Left lung (tissue), 4 donors: ENCODE measurements at regions not wholly inside any gene's neighbourhood (a gene's known extent, or its start where the extent isn't known, plus 50 kb on each side); places are given as distances from the start of the nearest gene placed in this dataset.
A peak's percentile ranks its signal among the peaks of the same experiment; 100 is the strongest.

Experiments
- ATAC-seq: fragments of 200-7000 bp; cut with Tn5 transposase; one replicate; pipeline ENCODE4 v1.9.1; 2020; ENCODE audit warnings: moderate library complexity
- DNase-seq, 4 donors: peaks; one replicate each; pipeline ENCODE4 v3.0.0-alpha.2; 2013 to 2020
- H3K27ac ChIP-seq, 2 donors: fragments of 200-600 bp; sonication (generic) in 1 of 2; one replicate each; pipeline versions ENCODE4 v1.5.0 to v1.8.0; 2020 to 2021
- H3K27me3 ChIP-seq, 2 donors: fragments of 200-600 bp; sonication (generic) in 1 of 2; one replicate each; pipeline versions ENCODE4 v1.5.0 to v1.8.0; 2020 to 2021
- H3K36me3 ChIP-seq, 2 donors: fragments of 200-600 bp; sonication (generic) in 1 of 2; one replicate each; pipeline versions ENCODE4 v1.5.0 to v1.8.0; 2020 to 2021
- H3K4me1 ChIP-seq, 2 donors: fragments of 200-600 bp; one replicate each; pipeline ENCODE4 v1.8.0; 2021
- H3K4me3 ChIP-seq, 2 donors: fragments of 200-600 bp; sonication (generic) in 1 of 2; one replicate each; pipeline versions ENCODE4 v1.5.0 to v1.8.0; 2020 to 2021; ENCODE audit warnings: mild to moderate bottlenecking in 1 of 2
- H3K9me3 ChIP-seq, 2 donors: fragments of 200-600 bp; sonication (generic) in 1 of 2; one replicate each; pipeline versions ENCODE4 v1.5.0 to v1.8.0; 2020 to 2021
- CTCF ChIP-seq, 2 donors: fragments of 200-600 bp; sonication (generic) in 1 of 2; IDR thresholded peaks; one replicate each; pipeline versions ENCODE4 v1.5.0 to v1.8.0; 2021; ENCODE audit warnings: antibody characterized with exemption in 2 of 2
- intact Hi-C, 2 donors: fragments of 100-400 bp; cut with DNase I; formaldehyde crosslinking; loops; one replicate each; pipeline versions ENCODE4 v1.11.2 to v1.14.2; 2022
- donor health status: DM: no; HTN: yes; CAD: no.
- donor health status: DM: no; HTN: no; CAD: no.

GRCh38 chr1:88088481-88088880, 595.6 kb upstream of the PKN2 start:
- TF ChIP-seq CTCF (IDR thresholded peaks at IDR 0.05) = no peak
- ATAC-seq (no peak), DNase-seq (no peak)
- no peaks in the 10 kb centered on the region for H3K4me1 ChIP-seq
- intact Hi-C loops = no loop called here
- peaks cover 0 to 26% of the 10 kb centered on the region in 2 donors for H3K9me3 ChIP-seq
- no peaks in the 10 kb centered on the region for H3K36me3 ChIP-seq
- no peaks in the 10 kb centered on the region for H3K27me3 ChIP-seq
- no peak overlapping the region for H3K27ac ChIP-seq
- H3K4me3 ChIP-seq = no peak overlapping the region

- DNase-seq (no peak), ATAC-seq (no peak)
- Histone ChIP-seq H3K36me3 (no peaks in the 10 kb centered on the region), H3K9me3 (peaks cover 0 to 18% of the 10 kb centered on the region in 2 donors), H3K4me1 (no peaks in the 10 kb centered on the region), H3K27me3 (no peaks in the 10 kb centered on the region), H3K4me3 (no peak overlapping the region), H3K27ac (no peak overlapping the region)
- intact Hi-C loops = no loop called here
- TF ChIP-seq CTCF (IDR thresholded peaks at IDR 0.05) = no peak
Observed at GRCh38 chr1:88089961-88090360, 594.1 kb upstream of the PKN2 start.

GRCh38 chr1:88098881-88099280, 585.2 kb upstream of the PKN2 start:
- no peak for ATAC-seq
- intact Hi-C loops = no loop called here

GRCh38 chr1:88101041-88101440, 583.0 kb upstream of the PKN2 start:
- Histone ChIP-seq H3K36me3 (no peaks in the 10 kb centered on the region), H3K9me3 (no peaks in the 10 kb centered on the region), H3K27ac (no peak overlapping the region), H3K4me3 (no peak overlapping the region), H3K4me1 (no peaks in the 10 kb centered on the region), H3K27me3 (no peaks in the 10 kb centered on the region)
- DNase-seq = no peak
- intact Hi-C loops = no loop called here
- no peak for TF ChIP-seq CTCF (IDR thresholded peaks at IDR 0.05)
- ATAC-seq = no peak

More at GRCh38 chr1:88098881-88099280, 585.2 kb upstream of the PKN2 start:
- Histone ChIP-seq H3K36me3 (no peaks in the 10 kb centered on the region), H3K9me3 (no peaks in the 10 kb centered on the region), H3K4me1 (no peaks in the 10 kb centered on the region), H3K27ac (no peak overlapping the region), H3K27me3 (no peaks in the 10 kb centered on the region), H3K4me3 (no peak overlapping the region)
- no peak for DNase-seq
- TF ChIP-seq CTCF (IDR thresholded peaks at IDR 0.05) = no peak

GRCh38 chr1:88104236-88104635, 579.8 kb upstream of the PKN2 start:
- no peak for TF ChIP-seq CTCF (IDR thresholded peaks at IDR 0.05)
- no peaks in the 10 kb centered on the region for H3K36me3 ChIP-seq
- no peak overlapping the region for H3K4me3 ChIP-seq
- H3K4me1 ChIP-seq = no peaks in the 10 kb centered on the region
- intact Hi-C loops = no loop called here
- peak in 2 of 4 donors; percentile 38 to 52 for DNase-seq
- H3K9me3 ChIP-seq = no peaks in the 10 kb centered on the region
- no peak for ATAC-seq
- no peak overlapping the region for H3K27ac ChIP-seq
- no peaks in the 10 kb centered on the region for H3K27me3 ChIP-seq
